ENCODE measurements at regions not wholly inside any gene's neighbourhood (a gene's known extent, or its start where the extent isn't known, plus 50 kb on each side); places are given as distances from the start of the nearest gene placed in this dataset.

GRCh38 chr15:62879770-62880169 is 162.8 kb upstream of the TPM1 start:
- no peak for TF ChIP-seq MAX (IDR thresholded peaks at IDR 0.05)
- no peak for TF ChIP-seq TEAD4 (IDR thresholded peaks at IDR 0.05)
- TF ChIP-seq EGR1 (IDR thresholded peaks at IDR 0.05) = no peak
- TF ChIP-seq REST (IDR thresholded peaks at IDR 0.05; ENCODE audit: low read depth) = no peak
- no peak for TF ChIP-seq ZBTB7A (IDR thresholded peaks at IDR 0.05; ENCODE audit: low read depth)
- no peak for TF ChIP-seq CREB1 (IDR thresholded peaks at IDR 0.05; ENCODE audit: low read depth)
- TF ChIP-seq TAF1 (IDR thresholded peaks at IDR 0.05; ENCODE audit: low read depth) = no peak
- TF ChIP-seq RAD21 (IDR thresholded peaks at IDR 0.05; ENCODE audit: low read depth) = no peak
- no peak for TF ChIP-seq YY1 (IDR thresholded peaks at IDR 0.05; ENCODE audit: low read depth)
- no peak for TF ChIP-seq EP300 (IDR thresholded peaks at IDR 0.05; ENCODE audit: borderline replicate concordance)
